ENCODE measurements at regions not wholly inside any gene's neighbourhood (a gene's known extent, or its start where the extent isn't known, plus 50 kb on each side); places are given as distances from the start of the nearest gene placed in this dataset.

DNA sequence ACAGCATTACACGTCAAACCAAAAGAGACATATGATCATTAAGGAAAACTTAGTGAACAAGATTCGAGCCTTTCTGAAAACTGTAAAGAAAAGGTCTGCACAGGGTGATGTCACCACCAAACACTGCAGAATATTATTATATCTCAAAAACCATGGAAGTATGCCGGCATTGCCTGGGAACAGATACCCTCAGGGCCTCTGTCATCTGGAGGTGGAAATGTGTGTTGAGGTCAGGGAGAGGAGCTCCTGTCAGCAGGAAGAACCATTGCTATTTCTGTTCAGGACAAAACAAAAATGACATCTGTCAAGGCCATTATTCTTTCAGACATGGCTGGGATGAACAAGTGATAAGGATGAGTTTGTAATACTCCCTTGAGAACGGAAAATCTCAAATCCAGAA, 365.9 kb upstream of the TRIB2 start:
- DNase-seq (ENCODE audit: low read depth) = no peak

DNA sequence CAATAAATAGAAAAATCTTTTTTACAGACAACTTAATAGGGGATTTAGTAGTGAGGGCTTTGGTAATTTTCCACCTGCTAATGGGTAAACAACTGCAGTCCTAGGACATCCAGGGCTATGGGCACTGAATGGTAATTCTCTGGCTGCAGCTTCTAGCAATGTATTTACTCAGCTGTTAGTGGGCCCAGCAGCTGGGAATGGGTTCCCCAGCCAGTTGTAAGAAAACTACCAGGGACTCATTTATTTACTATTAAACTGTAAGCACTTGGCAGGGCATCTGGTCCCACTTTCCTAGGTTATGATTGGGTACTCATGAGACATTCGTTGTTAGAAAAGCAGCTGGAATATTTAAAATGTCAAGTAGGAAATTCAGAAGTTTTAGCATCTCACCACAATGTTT, 363.8 kb upstream of the TRIB2 start:
- DNase-seq (ENCODE audit: low read depth) = no peak

DNA sequence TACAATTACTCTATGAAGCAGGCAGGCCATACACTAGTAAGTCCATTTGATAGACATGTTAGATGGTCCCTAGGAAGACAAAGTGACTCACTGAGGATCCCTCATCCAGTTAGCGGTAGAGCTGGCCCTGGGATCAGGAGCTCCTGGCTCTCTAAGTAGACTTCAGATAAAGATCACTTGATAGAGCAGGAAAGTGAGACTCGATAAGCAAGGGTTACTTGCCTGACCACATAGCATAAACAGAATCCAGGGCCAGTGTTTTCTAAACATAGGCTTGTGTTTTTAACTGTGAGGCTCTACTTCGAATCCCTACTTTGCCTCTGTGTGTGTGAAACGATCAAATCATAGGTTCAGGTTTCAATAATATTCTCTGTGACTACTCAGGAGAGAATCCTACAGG, 355.2 kb upstream of the TRIB2 start:
- DNase-seq (ENCODE audit: low read depth) = no peak

DNA sequence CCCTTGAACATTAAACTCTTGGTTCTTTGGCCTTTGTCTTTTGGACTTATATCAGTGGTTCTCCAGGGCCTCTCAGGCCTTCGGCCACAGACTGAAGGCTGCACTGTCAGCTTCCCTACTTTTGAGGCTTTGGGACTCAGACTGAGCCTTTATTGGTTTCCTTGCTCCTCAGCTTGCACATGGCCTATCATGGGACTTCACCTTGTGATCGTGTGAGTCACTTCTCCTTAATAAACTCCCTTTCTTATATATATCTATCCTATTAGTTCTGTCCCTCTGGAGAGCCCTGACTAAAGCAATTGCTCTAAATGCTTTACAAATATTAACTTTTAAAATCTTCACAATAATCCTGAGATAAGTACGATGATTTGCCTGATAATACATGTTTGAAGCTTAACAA, 353.6 kb upstream of the TRIB2 start:
- DNase-seq (ENCODE audit: low read depth) = no peak

DNA sequence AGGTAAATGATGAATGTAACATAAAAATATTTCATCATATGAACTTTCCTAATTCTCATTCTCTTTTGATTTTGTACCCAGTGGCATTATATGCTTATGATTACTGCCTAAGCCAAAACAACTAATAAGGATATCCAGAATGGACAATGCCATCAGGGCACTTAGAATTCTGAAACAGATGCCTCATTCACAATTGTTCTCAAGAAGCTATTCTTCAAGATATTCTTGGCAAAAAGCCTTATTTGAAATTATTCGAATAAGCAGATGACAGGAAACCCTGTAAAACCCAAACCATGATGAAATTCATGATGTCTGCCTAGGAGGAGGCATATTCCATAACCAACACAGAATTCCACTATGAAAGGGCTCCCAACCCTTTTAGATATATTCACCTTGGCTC, 353.2 kb upstream of the TRIB2 start:
- DNase-seq (ENCODE audit: low read depth) = no peak

DNA sequence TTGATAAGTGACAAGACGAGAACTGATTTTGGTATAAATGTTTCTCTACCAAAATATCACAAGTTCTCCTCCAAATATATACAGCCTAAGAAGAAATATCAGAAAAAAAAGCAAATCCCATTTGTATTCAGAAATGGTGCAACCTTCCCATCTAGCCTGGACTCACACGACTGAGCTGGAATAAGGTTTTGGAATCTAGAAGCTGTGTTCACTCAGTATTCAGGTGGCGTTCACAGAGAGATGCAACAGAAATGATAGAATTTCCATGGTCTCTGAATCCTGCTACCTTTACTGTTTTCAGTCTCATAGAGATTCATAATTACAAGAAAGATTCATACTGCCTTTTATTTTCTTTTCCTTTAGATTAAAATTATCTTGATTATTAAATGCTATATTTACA, 347.2 kb upstream of the TRIB2 start:
- DNase-seq (ENCODE audit: low read depth) = no peak

DNA sequence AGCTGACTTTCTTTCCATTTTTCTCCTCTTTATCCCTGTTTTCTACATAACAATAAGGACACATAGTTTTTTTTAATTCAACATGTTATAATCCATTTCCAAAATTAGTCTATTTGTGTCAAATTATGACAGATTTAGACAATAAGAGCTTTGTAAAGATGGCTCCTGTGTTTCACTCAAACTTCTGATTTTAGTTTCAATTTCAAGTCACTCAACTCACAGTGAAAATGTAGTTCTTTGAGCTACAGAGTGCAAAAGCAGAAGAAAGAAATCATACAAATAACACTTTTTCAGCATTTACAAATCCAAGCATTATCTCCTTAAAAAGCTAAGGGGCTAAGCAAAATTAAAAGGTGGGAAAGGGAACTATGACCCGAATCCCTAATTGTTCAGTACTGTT, 340.7 kb upstream of the TRIB2 start:
- no peak for DNase-seq (ENCODE audit: low read depth)

DNA sequence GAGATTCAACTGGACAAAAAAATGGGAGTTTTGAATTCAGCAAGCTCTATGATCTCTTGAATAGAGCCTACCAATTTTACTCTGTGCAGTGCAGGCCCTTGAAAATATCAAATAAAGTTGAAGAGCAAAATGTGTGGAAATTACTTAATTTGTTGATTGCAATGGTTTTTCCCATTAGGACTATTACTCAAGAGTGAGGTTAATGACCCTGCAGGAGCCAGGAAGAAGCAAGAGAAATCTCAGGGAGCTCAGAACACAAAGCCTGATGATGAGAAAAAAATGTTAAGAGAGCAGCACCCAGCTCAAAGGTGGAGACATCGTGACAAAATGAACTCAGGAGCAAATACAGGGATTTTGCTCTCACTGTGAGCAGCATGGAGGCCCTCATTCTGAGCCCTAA, 337.6 kb upstream of the TRIB2 start:
- DNase-seq (ENCODE audit: low read depth) = no peak

DNA sequence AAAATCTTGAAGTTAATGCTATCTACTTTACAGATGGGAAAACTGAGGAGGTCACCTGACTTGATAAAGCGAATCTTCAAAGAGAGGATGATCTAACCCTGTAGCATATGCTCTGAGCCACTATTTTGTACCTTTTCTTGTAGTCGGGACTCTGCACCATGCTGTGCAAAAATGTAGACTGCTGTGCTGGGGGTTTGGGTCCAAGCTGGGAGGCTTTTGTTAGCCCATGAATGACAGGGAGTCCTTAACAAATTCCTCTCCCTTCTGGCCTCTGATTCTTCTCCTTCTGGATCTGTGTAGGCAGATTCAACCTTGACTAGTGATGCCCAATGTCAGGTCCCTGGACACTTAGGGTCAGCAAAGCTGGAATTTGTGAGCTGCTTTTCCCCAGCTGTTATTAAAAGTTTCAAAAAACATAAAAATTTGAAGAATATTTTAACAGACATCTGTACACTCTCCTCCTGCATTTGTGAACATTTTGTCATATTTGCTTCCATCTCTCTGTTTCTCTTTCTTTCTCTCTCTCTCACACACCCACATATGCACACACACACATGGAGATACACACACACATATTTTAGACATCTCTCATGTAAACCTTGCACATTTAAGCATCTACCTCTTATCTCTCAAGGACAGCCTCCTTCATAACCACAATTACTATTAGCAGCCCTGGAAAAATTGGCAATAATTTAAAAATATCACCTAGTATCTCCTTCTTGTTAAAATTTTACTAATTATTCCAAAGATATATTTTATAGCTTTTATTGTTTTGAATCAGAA, 335.0 kb upstream of the TRIB2 start:
- no peak for DNase-seq (ENCODE audit: low read depth)

DNA sequence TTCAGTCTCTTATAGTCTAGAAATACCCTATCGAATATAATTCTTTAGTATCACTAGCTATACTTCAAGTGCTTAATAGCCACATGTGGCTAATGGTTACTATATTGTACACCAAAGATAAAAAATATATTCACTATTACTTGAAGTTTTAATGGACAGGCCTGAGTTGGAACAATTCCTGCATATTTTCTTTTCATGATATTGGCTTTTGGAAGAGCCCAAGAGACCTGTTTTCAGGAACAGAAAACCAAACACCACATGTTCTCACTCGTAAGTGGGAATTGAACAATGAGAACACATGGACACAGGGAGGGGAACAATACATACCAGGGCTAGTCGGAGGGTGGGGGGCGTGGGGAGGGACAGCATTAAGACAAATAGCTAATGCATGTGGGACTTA, 334.4 kb upstream of the TRIB2 start:
- no peak for DNase-seq (ENCODE audit: low read depth)

DNA sequence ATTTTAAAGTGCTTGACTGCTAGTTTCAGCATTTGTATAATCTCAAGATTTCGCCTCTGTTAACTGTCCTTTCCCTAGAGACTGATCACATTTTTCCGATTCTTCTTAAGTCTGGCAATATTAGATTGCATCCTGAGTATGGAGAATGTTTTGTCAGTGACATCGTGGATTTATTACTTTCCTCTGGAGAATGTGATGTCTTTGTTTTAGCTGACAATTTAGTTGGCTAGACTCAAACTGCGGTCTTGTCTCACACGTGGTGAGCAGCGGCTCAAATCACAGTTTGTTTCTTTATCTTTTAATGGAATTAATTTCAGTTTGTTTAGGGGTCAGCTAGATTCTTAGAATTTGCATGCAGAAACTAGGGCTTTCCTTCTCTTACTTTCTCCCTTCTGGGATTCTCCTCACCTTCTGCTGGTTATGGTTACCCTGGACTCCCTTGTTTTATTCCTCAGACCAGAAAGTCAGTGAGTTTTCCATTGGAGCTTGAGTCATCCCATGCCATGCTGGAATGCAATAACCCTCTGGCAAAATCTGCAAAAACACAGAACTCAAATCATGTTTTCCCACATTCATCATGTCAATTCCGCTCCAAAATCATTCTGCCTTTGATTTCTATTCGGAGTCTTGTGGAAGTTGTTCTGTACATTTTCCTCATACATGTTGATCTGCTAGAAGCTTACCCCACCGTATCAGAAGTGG, 327.2 kb upstream of the TRIB2 start:
- no peak for DNase-seq (ENCODE audit: low read depth)

DNA sequence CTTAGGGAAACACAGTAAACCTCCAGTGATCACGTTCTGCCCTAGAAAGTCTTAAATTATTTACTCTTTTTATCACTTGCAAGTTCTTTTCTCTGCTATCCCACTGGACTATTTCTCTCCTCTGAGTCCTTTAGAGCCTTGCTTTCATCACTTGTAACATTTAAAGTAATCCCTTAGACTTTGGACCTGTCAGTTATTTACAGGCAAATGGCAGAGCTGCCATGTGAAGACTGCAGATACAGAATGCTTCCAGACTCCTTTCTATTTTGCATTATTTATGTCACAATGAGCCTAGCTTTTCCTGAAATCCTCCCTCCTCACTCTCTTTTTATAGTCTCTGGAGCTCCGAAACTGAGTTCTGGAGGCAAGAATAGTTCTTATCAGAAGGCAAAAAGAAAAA, 325.6 kb upstream of the TRIB2 start:
- no peak for DNase-seq (ENCODE audit: low read depth)

DNA sequence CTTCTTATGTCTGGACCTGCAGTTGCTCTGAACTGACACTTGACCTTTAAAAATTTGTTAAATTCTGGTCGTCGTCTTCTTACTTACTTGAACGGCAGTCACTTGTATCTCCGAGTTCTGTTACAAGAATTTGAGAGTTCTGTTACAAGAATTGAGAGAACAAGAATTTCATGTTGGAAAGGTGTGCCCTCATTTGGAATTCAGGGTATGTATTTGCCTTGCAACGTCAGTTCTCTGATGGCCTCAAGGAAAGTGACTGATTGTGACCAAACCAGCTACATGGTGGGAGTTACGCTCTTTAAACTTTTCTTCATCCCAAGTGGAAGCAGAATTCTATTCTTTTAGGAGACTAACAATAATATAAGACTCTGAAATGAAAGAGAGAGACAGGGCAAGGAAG, 320.0 kb upstream of the TRIB2 start:
- DNase-seq (ENCODE audit: low read depth) = no peak

DNA sequence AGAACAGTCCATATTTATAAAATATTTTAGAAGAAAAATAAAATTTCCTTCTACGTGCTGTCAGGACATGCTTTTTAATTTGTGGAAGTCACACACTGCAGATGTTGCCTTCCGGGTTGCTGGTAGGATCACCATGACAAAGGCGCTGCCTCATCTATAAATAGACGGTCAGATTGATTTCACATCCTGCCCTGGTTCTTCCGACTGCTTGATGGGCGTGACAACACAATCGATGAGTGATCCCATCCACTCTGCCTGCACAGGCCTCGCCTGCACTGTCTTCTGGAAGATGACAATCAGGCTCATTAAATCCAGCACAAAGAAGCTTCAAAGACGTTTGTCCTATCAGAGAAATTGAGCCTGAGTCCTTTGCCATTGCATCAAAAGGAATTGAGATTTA, 318.9 kb upstream of the TRIB2 start:
- DNase-seq (ENCODE audit: low read depth) = no peak

DNA sequence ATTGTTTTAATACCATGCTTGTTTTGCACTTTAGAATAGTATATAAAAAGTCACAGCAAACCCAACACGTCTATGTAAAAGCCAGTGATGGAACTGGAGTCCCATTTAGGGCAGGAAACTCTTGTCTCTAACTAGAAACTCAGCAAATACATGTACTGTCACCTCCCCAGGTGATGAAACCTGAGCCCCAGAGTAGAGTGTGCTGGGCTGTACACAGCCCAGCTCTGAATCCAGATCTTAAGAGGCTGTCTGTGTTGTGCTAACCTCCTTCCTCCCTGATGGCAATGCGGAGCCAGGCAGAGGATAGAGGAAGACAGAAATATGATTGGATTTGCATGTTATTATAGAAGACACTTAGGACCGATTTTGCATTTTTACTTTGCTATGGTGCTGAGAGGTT, 317.5 kb upstream of the TRIB2 start:
- no peak for DNase-seq (ENCODE audit: low read depth)

DNA sequence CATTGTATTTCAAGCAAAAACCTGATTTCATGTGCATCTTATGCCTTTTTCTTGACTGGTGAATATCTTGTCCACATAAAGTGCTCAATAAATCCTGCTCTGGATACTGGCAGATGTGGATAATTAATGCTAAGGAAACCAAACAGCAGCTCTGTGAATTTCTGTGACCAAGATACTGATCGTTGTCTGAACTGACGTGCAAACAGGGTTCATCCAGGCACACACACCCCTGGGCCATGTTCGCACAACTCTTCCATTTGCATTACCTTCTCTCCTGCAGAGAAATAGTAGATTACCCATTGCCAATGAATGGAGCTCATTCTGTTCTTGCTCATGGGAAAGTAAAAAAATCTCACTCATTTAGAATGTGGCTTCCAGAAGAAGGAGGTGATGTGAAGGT, 316.2 kb upstream of the TRIB2 start:
- no peak for DNase-seq (ENCODE audit: low read depth)

DNA sequence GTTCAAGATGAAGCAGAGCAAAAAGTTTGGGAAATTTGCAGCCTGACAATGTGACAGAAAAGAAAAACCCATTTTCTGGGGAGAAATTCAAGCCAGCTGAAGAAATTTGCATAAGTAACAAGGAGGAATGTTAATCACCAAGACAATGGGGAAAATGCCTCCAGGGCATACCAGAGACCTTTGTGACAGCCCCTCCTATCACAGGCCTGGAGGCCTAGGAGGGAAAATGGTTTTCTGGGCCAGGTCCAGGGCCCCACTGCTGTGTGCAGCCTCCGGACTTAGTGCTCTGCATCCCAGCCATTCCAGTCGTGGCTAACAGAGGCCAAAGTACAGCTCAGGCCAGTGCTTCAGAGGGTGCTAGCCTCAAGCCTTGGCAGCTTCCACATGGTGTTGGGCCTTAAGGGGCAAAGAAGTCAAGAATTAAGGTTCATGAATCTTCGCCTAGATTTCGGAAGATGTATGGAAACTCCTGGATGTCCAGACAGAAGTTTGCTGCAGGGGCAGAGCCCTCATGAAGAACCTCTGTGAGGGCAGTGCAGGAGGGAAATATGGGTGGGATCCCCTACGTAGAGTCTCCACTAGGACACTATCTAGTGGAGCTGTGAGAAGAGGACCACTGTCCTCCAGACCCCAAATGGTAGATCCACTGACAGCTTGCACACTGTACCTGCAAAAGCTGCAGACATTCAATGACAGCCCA, 314.1 kb upstream of the TRIB2 start:
- no peak for DNase-seq (ENCODE audit: low read depth)

DNA sequence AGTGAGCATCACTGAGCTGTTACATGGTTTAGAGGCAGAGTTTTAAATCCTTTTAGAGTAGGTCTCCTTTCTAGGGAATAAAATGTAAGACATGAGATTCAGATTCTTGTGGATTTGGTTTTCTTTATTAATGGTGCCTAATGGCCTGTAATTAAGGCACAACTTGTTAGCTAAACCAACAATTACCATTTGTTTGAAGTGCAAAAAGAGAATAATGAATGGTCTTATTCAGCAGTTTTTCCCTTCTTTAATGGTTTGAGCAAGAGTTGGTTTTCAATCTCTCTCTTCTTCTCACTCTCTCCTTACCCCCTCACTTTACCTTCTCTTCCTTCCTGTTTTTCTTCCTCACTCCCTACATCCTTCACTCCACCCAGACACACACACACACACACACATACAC, 312.2 kb upstream of the TRIB2 start:
- no peak for DNase-seq (ENCODE audit: low read depth)

DNA sequence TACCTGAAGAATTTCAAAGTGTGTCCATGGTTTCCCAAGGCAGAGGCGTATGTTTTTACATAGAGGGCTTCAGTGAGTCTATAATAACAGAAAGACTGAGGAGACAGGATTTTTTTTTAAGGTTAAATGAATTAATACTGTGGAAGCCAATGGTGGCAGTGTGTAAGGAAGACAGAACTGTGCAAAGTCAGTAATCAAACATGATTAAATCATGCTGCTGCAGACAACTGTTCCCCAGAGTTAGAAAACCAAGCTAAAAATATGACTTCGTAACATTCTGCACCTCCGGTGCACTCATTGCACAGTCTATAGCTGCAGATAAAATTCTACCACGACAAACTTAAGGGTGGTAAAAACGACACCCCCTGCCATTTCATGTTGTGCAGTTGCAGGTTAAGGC, 309.6 kb upstream of the TRIB2 start:
- no peak for DNase-seq (ENCODE audit: low read depth)

DNA sequence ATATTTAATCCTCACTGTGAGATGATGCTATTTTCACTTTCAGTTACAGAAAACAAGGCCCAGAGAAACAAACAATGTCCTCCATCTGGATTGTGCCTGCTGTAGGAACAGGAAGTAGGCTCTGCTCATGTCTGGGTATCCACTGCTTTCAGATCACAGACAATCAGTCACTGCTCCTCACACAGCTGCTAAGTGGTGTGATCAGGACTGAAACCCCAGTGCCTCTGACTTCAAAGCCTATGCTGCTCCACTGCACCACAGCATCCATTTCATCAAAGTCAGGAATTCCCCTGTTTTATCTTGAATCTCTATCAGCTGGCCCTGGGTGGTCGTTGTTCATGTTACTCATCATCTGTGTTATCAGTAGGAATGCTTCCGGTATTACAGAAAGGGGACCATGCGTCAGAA, 303.8 kb upstream of the TRIB2 start:
- peak; percentile 83 for DNase-seq (ENCODE audit: low read depth)

DNA sequence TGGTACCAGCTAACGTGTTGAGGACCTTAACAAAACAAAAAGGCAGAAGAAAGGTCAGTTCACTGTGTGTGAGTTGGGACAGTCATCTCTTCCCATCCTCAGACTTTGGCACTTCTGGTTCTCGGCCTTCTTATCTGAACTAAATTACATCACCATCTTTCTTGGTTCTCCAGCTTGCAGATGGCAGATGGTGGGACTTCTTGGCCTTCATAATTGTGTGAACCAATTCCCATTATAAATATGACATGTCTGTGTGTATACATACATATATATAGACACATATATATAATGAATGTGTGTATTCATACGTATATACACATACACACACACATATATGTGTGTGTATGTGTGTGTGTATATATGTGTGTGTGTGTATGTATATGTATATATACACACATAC, 301.2 kb upstream of the TRIB2 start:
- DNase-seq (ENCODE audit: low read depth) = no peak

DNA sequence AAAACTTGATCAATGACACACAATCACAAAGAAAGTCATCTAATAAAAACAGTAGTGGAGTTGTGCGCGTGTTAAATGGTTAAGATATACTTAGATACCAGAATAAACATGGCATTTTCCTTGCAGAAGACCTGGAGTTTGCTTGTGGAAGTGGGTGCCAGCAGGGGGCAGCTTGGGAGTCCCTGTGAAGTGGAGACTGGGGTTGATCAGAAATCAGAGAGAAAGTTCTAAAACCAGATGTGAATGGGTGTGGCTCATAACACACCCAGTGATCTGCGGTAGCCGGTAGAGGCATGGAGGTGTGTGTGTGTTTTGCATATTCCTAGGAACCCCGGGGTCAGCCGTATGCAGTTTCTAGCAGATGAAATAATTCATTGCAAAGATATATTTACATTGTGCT, 300.1 kb upstream of the TRIB2 start:
- DNase-seq (ENCODE audit: low read depth) = peak; percentile 26

DNA sequence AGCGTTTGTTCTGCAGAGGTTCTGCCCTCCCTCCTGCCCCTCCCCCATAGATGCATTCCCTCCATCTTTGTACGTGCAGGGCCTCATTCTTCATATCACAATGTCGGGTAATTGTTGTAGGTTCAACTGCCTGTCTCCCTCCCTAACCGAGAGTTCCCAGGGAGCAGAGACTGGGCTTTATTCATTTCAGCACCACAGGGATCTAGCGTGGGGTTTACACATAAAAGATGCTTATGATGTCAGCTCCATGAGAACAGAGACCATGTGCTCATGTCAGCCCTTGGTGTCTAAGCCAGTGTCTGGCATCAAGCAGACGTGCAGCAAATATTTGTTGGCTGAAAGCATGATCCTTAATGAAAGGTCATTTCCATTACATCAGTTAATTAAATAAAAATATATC, 298.9 kb upstream of the TRIB2 start:
- DNase-seq (ENCODE audit: low read depth) = no peak

Data from HS-27A (cell line).